ENCODE measurements at regions not wholly inside any gene's neighbourhood (a gene's known extent, or its start where the extent isn't known, plus 50 kb on each side); places are given as distances from the start of the nearest gene placed in this dataset.

DNA sequence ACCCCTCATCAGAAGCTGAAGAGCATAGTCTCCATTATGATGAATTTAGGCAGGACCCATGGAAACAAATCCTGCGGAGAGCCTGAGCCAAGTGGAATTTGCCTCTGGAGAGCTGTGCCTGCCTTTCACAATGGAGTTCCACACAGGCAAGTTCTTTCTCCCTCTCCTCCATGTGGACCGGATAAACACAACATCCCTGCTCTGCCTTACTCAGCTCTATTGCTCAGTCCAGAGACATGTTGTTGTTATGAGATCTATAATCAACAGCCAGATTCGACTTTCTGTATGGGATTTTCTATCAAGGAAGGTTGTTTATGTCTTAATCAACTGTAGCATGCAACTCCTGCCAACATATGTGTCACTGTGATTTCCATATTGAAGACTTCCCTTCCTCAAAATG, 59.5 kb upstream of the ELMO1 start:
- Histone ChIP-seq H3K9me3 (ENCODE audit: control insufficient read depth, insufficient read depth, low read depth, low read length) (no peaks in the 10 kb centered on the region), H3K4me1 (ENCODE audit: control insufficient read depth, insufficient read depth, low read length) (no peaks in the 10 kb centered on the region), H3K4me3 (ENCODE audit: low read depth, low read length) (no peak overlapping the region), H3K36me3 (ENCODE audit: control insufficient read depth in 2 of 2, insufficient read depth in 1 of 2, low read length in 2 of 2) (no peaks in the 10 kb centered on the region), H3K27ac (ENCODE audit: extremely low read depth, low read depth, low read length) (no peak overlapping the region)
- ChIA-PET CTCF (interaction anchor here (0.7 to 5.7 kb wide), 5 partner anchors 10 to 273 kb away, joined by 4 to 57 read pairs (median 4); no protein-coding TSS in a partner anchor), POLR2A (no interaction called here)
- TF ChIP-seq ZNF155 (tag by site-specific recombination; IDR thresholded peaks at IDR 0.05) = no peak
- TF ChIP-seq, protein P1, sequence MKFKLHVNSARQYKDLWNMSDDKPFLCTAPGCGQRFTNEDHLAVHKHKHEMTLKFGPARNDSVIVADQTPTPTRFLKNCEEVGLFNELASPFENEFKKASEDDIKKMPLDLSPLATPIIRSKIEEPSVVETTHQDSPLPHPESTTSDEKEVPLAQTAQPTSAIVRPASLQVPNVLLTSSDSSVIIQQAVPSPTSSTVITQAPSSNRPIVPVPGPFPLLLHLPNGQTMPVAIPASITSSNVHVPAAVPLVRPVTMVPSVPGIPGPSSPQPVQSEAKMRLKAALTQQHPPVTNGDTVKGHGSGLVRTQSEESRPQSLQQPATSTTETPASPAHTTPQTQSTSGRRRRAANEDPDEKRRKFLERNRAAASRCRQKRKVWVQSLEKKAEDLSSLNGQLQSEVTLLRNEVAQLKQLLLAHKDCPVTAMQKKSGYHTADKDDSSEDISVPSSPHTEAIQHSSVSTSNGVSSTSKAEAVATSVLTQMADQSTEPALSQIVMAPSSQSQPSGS (tag by site-specific recombination; IDR thresholded peaks at IDR 0.05; ENCODE audit: low read depth) = no peak
- TF ChIP-seq ZNF214 (tag by site-specific recombination; IDR thresholded peaks at IDR 0.05; ENCODE audit: borderline replicate concordance) = no peak
- TF ChIP-seq, protein P2, sequence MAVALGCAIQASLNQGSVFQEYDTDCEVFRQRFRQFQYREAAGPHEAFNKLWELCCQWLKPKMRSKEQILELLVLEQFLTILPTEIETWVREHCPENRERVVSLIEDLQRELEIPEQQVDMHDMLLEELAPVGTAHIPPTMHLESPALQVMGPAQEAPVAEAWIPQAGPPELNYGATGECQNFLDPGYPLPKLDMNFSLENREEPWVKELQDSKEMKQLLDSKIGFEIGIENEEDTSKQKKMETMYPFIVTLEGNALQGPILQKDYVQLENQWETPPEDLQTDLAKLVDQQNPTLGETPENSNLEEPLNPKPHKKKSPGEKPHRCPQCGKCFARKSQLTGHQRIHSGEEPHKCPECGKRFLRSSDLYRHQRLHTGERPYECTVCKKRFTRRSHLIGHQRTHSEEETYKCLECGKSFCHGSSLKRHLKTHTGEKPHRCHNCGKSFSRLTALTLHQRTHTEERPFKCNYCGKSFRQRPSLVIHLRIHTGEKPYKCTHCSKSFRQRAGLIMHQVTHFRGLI (tag by site-specific recombination; IDR thresholded peaks at IDR 0.05) = no peak
- no peak for TF ChIP-seq YY2 (tag by site-specific recombination; IDR thresholded peaks at IDR 0.05)
- no peak for TF ChIP-seq ZNF654 (tag by site-specific recombination; IDR thresholded peaks at IDR 0.05; ENCODE audit: low read depth)
- TF ChIP-seq ZFP69B (tag by site-specific recombination; IDR thresholded peaks at IDR 0.05) = no peak
- no peak for TF ChIP-seq ZNF394 (tag by site-specific recombination; IDR thresholded peaks at IDR 0.05; ENCODE audit: borderline replicate concordance)
- no peak for TF ChIP-seq ZNF610 (tag by site-specific recombination; IDR thresholded peaks at IDR 0.05; ENCODE audit: borderline replicate concordance)
- TF ChIP-seq, protein P3, sequence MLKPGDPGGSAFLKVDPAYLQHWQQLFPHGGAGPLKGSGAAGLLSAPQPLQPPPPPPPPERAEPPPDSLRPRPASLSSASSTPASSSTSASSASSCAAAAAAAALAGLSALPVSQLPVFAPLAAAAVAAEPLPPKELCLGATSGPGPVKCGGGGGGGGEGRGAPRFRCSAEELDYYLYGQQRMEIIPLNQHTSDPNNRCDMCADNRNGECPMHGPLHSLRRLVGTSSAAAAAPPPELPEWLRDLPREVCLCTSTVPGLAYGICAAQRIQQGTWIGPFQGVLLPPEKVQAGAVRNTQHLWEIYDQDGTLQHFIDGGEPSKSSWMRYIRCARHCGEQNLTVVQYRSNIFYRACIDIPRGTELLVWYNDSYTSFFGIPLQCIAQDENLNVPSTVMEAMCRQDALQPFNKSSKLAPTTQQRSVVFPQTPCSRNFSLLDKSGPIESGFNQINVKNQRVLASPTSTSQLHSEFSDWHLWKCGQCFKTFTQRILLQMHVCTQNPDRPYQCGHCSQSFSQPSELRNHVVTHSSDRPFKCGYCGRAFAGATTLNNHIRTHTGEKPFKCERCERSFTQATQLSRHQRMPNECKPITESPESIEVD (tag by site-specific recombination; IDR thresholded peaks at IDR 0.05) = no peak
- TF ChIP-seq PRDM1 (tag by site-specific recombination; IDR thresholded peaks at IDR 0.05) = no peak
- TF ChIP-seq ZNF623 (tag by site-specific recombination; IDR thresholded peaks at IDR 0.05) = no peak
- TF ChIP-seq ZNF707 (tag by site-specific recombination; IDR thresholded peaks at IDR 0.05) = no peak
- no peak for TF ChIP-seq KLF9 (tag by site-specific recombination; IDR thresholded peaks at IDR 0.05; ENCODE audit: low read depth)
- TF ChIP-seq, protein P4, sequence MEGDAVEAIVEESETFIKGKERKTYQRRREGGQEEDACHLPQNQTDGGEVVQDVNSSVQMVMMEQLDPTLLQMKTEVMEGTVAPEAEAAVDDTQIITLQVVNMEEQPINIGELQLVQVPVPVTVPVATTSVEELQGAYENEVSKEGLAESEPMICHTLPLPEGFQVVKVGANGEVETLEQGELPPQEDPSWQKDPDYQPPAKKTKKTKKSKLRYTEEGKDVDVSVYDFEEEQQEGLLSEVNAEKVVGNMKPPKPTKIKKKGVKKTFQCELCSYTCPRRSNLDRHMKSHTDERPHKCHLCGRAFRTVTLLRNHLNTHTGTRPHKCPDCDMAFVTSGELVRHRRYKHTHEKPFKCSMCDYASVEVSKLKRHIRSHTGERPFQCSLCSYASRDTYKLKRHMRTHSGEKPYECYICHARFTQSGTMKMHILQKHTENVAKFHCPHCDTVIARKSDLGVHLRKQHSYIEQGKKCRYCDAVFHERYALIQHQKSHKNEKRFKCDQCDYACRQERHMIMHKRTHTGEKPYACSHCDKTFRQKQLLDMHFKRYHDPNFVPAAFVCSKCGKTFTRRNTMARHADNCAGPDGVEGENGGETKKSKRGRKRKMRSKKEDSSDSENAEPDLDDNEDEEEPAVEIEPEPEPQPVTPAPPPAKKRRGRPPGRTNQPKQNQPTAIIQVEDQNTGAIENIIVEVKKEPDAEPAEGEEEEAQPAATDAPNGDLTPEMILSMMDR (tag by site-specific recombination; IDR thresholded peaks at IDR 0.05) = no peak
- no peak for TF ChIP-seq ZNF626 (tag by site-specific recombination; IDR thresholded peaks at IDR 0.05)
- TF ChIP-seq SALL2 (tag by site-specific recombination; IDR thresholded peaks at IDR 0.05; ENCODE audit: borderline replicate concordance) = no peak
- no peak for TF ChIP-seq EGR2 (tag by site-specific recombination; IDR thresholded peaks at IDR 0.05; ENCODE audit: low read depth)

DNA sequence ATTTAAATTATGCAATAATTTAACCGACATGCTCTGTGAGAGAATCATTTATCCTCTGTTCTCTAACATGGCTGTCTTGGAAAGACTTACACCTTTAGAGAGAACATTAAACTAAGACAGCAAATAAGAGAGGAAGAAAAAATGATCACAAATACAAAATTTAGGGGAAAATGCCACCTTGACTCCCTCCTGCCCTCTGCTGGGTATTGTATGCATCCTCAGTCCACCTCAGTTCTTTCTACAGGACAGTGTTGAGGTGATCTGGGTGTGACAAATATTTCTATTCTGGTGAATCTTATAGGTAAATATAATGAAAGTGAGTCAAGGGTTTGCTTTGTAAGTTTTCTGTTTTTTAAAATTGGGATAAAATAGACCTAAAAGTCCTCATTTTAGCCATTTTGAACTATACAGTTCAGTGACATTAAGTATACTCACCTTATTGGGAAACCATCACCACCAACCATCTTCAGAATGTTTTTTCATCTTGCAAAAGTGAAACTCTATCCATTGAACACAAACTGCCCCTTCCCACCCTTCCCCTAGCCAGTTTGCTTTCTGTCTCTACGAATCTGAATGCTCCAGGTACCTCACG, 61.5 kb upstream of the ELMO1 start:
- Histone ChIP-seq H3K9me3 (ENCODE audit: control insufficient read depth, insufficient read depth, low read depth, low read length) (no peaks in the 10 kb centered on the region), H3K4me3 (ENCODE audit: low read depth, low read length) (no peak overlapping the region), H3K36me3 (ENCODE audit: control insufficient read depth in 2 of 2, insufficient read depth in 1 of 2, low read length in 2 of 2) (no peaks in the 10 kb centered on the region), H3K4me1 (ENCODE audit: control insufficient read depth, insufficient read depth, low read length) (no peaks in the 10 kb centered on the region), H3K27ac (ENCODE audit: extremely low read depth, low read depth, low read length) (no peak overlapping the region)
- ChIA-PET POLR2A (no interaction called here), CTCF (interaction anchor here (0.7 to 5.7 kb wide), 13 partner anchors 10 to 747 kb away, joined by 3 to 57 read pairs (median 3); no protein-coding TSS in a partner anchor)
- TF ChIP-seq, protein P5, sequence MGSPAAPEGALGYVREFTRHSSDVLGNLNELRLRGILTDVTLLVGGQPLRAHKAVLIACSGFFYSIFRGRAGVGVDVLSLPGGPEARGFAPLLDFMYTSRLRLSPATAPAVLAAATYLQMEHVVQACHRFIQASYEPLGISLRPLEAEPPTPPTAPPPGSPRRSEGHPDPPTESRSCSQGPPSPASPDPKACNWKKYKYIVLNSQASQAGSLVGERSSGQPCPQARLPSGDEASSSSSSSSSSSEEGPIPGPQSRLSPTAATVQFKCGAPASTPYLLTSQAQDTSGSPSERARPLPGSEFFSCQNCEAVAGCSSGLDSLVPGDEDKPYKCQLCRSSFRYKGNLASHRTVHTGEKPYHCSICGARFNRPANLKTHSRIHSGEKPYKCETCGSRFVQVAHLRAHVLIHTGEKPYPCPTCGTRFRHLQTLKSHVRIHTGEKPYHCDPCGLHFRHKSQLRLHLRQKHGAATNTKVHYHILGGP (tag by site-specific recombination; IDR thresholded peaks at IDR 0.05) = no peak
- no peak for TF ChIP-seq KLF9 (tag by site-specific recombination; IDR thresholded peaks at IDR 0.05; ENCODE audit: low read depth)
- TF ChIP-seq ZNF654 (tag by site-specific recombination; IDR thresholded peaks at IDR 0.05; ENCODE audit: low read depth) = peak; percentile 36
- TF ChIP-seq ZIC2 (tag by site-specific recombination; IDR thresholded peaks at IDR 0.05) = no peak
- no peak for TF ChIP-seq ZNF266 (tag by site-specific recombination; IDR thresholded peaks at IDR 0.05; ENCODE audit: low read depth)
- no peak for TF ChIP-seq SP7 (tag by site-specific recombination; IDR thresholded peaks at IDR 0.05)
- TF ChIP-seq ZNF747 (tag by site-specific recombination; IDR thresholded peaks at IDR 0.05) = no peak

Measured in HEK293 (cell line).